Stimulated activated CD8-positive, alpha-beta memory T cell treated with anti-CD3 and anti-CD28 coated beads, Interleukin-12 subunit alpha, Interleukin-12 subunit beta, amount 100 ng/mL, for 24 hours (primary cell): ENCODE measurements at regions not wholly inside any gene's neighbourhood (a gene's known extent, or its start where the extent isn't known, plus 50 kb on each side); places are given as distances from the start of the nearest gene placed in this dataset.

ENCODE experiments used
- DNase-seq: peaks from one replicate; pipeline ENCODE4 v3.0.0-alpha.2; 2020; ENCODE audit errors: extremely low read depth

GRCh38 chr10:20978617-20979016 is 81.5 kb upstream of the NEBL start:
- DNase-seq: no peak

GRCh38 chr10:20977300-20977699 is 80.2 kb upstream of the NEBL start:
- DNase-seq: no peak

- DNase-seq: no peak
These were observed 79.8 kb upstream of the NEBL start for GRCh38 chr10:20976891-20977290.

GRCh38 chr10:20976390-20976789 is 79.3 kb upstream of the NEBL start:
- DNase-seq: no peak

- DNase-seq: no peak
These were observed 78.1 kb upstream of the NEBL start for GRCh38 chr10:20975236-20975635.

- DNase-seq: no peak
These were observed 75.8 kb upstream of the NEBL start for GRCh38 chr10:20972925-20973324.

GRCh38 chr10:20971901-20972300 is 74.8 kb upstream of the NEBL start:
- DNase-seq: no peak

- DNase-seq: no peak
These were observed 73.6 kb upstream of the NEBL start for GRCh38 chr10:20970708-20971107.

GRCh38 chr10:20970044-20970443 is 72.9 kb upstream of the NEBL start:
- DNase-seq: no peak

GRCh38 chr10:20966426-20966825 is 69.3 kb upstream of the NEBL start:
- DNase-seq: no peak

GRCh38 chr10:20963721-20964595 is 66.8 kb upstream of the NEBL start:
- DNase-seq: no peak

- no peak for DNase-seq
These were observed 65.9 kb upstream of the NEBL start for GRCh38 chr10:20963056-20963455.

GRCh38 chr10:20962165-20962564 is 65.1 kb upstream of the NEBL start:
- no peak for DNase-seq

- DNase-seq: no peak
These were observed 62.1 kb upstream of the NEBL start for GRCh38 chr10:20959242-20959641.

GRCh38 chr10:20958764-20959163 is 61.7 kb upstream of the NEBL start:
- DNase-seq: no peak

- no peak for DNase-seq
These were observed 61.1 kb upstream of the NEBL start for GRCh38 chr10:20958225-20958624.

- no peak for DNase-seq
These were observed 60.6 kb upstream of the NEBL start for GRCh38 chr10:20957744-20958143.

GRCh38 chr10:20956843-20957242 is 59.7 kb upstream of the NEBL start:
- DNase-seq: no peak

- DNase-seq: no peak
These were observed 58.3 kb upstream of the NEBL start for GRCh38 chr10:20955355-20955893.

- DNase-seq: no peak
These were observed 57.4 kb upstream of the NEBL start for GRCh38 chr10:20954519-20954918.

- DNase-seq: no peak
These were observed 56.0 kb upstream of the NEBL start for GRCh38 chr10:20953120-20953519.

- no peak for DNase-seq
These were observed 52.9 kb upstream of the NEBL start for GRCh38 chr10:20949967-20950366.

GRCh38 chr10:20948686-20949327 is 51.7 kb upstream of the NEBL start:
- DNase-seq: no peak
